ENCODE measurements at regions not wholly inside any gene's neighbourhood (a gene's known extent, or its start where the extent isn't known, plus 50 kb on each side); places are given as distances from the start of the nearest gene placed in this dataset.

DNA sequence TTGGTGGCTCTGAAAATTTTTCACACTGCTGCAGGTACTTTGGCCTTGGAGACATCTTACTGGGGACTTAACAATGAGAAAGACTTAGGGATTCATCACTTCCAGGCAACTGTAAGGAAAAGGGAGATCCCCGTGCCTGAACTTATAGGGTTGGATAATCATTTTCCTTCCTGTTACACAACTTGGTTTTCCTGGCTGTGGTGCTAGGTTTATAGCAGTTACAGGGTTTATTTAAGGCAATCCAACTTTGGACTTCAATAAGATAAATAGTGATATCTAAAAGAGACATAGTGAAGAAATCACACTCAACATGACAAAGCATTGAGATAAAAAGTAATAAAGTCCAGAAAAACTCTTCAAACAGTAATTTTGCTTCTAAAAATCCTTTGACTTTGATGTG is 70.2 kb upstream of the RAPH1 start:
- TF ChIP-seq, protein P1, sequence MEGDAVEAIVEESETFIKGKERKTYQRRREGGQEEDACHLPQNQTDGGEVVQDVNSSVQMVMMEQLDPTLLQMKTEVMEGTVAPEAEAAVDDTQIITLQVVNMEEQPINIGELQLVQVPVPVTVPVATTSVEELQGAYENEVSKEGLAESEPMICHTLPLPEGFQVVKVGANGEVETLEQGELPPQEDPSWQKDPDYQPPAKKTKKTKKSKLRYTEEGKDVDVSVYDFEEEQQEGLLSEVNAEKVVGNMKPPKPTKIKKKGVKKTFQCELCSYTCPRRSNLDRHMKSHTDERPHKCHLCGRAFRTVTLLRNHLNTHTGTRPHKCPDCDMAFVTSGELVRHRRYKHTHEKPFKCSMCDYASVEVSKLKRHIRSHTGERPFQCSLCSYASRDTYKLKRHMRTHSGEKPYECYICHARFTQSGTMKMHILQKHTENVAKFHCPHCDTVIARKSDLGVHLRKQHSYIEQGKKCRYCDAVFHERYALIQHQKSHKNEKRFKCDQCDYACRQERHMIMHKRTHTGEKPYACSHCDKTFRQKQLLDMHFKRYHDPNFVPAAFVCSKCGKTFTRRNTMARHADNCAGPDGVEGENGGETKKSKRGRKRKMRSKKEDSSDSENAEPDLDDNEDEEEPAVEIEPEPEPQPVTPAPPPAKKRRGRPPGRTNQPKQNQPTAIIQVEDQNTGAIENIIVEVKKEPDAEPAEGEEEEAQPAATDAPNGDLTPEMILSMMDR (IDR thresholded peaks at IDR 0.05), result no peak
- no peak for TF ChIP-seq POLR2A (IDR thresholded peaks at IDR 0.05)

Data from lower leg skin (tissue), 3 donors.